Stimulated activated CD4-positive, alpha-beta T cell treated with anti-CD3 and anti-CD28 coated beads, Interleukin-15, amount 100 ng/mL, for 24 hours (primary cell): ENCODE measurements at regions not wholly inside any gene's neighbourhood (a gene's known extent, or its start where the extent isn't known, plus 50 kb on each side); places are given as distances from the start of the nearest gene placed in this dataset.

Experiments
- DNase-seq: peaks from one replicate; pipeline ENCODE4 v3.0.0-alpha.2; 2020

GRCh38 chr7:96402913-96403312 lies 81.0 kb upstream of the SLC25A13 start:
- no peak for DNase-seq

GRCh38 chr7:96401200-96401599 lies 79.3 kb upstream of the SLC25A13 start:
- DNase-seq: no peak

DNA sequence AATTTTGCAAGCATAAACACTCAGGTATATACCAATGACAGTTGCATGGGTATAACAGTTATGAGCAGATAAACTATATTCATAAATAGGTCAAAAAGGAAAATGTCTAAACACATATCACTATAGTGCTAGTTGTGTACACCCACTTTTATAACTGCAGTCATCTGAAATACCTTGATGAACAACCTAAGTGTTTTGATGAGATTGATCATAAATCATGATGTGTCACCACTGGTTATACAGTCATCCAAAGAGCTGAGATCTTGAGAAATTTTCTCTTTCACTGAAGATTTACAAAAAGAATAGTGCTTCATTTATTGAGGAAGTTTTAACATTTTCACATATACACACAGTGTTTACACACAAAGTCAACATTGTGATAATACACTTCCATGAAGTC lies 78.6 kb upstream of the SLC25A13 start:
- no peak for DNase-seq

- no peak for DNase-seq
Measured at GRCh38 chr7:96400001-96400400, 78.1 kb upstream of the SLC25A13 start.

DNA sequence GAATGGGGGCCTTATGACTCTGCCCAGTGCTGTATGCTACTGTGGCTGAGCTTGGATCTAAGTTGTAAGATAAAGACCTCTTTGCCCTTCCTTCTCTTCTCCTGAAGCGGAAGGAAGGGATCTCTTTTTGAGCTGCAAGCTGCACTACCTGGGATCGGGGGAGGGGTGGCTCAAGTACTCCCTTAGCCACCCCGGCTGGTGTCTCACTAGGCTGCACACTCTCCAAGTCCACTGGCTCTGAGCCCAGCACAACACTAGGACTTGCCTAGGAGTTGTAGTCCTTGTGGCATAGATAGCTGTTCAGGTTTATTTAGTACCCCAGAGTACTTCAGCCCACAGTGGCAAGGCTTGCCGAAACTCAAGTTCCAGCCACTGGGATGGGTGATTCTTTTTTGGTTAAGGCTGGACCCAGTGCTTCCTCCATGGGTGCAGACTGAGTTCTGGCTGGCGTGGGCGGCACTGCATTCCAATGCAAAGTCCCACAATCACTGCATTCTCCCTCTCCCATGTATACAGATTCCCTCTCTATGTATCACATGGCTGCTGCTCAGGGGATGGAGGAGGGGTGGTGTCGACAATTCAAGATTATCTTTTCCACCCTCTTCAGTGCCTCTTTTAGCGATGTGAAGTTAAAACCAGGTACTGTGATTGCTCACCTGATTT lies 76.2 kb upstream of the SLC25A13 start:
- DNase-seq: no peak

DNA sequence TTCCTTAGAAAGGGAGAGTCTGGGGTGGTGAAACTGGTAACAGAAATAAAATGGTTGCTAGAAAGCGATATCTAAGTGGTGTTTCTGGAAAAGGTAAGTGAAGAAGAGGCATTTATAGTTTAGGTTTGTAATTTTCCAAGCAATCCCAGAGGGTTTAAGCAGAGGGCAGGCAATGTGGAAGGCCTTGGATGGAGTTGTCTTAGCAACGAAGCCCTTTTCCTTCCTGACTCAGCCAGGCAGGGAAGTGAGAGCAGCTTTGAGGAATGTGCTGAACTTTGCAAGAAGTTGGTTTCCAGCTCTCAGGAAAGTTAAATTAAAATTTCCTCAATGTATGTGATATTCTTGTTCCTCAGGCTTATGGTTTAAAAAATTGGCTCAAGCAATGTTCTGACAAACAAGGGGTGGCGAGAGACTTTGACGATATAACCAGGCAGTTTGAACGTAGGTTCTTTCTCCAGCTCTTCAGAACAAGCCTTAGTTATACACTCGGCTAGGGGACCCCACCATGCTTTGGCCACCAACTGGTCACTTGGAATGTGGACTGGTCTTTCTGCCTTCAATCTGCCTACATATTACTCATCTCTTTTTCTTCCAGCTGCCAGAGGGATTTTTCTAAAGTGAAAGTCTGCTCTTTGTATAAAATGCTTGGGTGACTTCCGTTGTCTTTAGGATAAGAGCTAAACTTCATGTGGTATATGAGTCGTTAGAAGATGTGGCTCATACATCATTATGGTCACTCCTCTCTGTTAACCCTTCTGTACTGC lies 66.9 kb upstream of the SLC25A13 start:
- DNase-seq: no peak

GRCh38 chr7:96388166-96388565 lies 66.3 kb upstream of the SLC25A13 start:
- no peak for DNase-seq

DNA sequence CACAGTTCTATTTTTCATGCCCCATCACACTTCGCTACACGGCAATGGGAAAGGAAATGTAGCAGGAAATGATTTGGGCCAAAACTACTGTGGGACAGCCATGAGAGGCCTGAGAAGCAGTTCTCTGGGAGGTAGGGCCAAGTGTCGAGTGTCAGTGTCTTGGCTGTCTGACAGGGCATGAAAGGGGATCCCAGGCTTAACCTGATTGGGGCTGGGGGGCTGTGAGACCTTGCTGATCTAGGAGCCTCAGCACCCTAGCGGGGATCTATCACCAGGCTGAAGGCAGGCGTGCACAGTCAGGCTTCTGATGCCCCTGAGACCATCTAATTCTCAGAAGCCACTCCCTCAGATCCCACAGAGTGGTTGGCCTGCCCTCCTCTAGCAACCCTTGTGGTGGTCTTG lies 58.2 kb upstream of the SLC25A13 start:
- no peak for DNase-seq

- no peak for DNase-seq
Measured at GRCh38 chr7:96377399-96377798, 55.5 kb upstream of the SLC25A13 start.
